HG03064 (cell line): ENCODE measurements at regions not wholly inside any gene's neighbourhood (a gene's known extent, or its start where the extent isn't known, plus 50 kb on each side); places are given as distances from the start of the nearest gene placed in this dataset.
"Not testable (repeated sequence)": the region's sequence is repeated elsewhere in the genome, so short reads cannot be mapped to it uniquely, and the experiment has no call there.

Experiments used
- ATAC-seq: cut with Tn5 transposase; IDR thresholded peaks from one replicate; pipeline ENCODE4 v1.9.1; 2021; ENCODE audit warnings: low read depth; ENCODE audit not compliant: unreplicated experiment

- not testable (repeated sequence) for ATAC-seq
Measured at GRCh38 chr4:128422296-128422695, 134.7 kb upstream of the PGRMC2 start.

GRCh38 chr4:128416921-128417320 lies 129.3 kb upstream of the PGRMC2 start:
- no peak for ATAC-seq

DNA sequence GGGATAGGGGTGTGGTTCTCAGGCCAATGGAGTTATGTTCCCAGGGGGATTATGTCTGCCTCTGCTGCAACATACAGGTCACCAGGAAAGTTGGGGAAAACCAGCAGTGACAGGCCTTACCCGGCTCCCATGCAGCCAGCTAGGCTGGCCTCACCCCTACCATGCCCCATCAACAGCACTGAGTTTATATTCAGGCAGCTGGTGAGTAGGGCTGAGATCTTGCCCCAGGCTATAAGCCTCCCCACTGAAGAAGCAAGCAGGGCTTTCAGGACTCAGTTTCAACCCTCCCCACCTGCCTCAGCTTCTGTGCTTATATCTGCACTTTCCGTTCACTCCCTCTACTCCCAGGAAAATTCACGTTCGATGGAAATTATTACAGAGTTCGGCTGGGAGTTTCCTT lies 122.4 kb upstream of the PGRMC2 start:
- ATAC-seq: no peak

DNA sequence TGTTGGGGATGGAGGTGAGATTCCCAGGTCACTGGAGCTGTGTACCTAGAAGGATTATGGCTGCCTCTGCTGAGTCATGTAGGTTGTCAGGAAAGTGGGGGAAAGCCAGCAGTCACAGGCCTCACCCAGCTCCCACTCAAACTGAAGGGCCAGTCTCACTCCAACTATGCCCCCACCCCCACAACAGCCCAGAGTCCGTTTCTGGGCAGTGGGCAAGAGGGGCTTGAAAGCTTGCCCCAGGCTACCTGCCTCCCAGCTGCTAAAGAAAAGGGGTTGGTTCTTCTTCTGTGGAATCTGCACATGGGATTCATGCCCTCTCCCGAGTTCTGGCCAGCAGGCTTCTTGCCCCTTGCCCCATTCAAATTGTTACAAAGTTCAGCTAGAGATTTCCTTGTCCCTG lies 116.0 kb upstream of the PGRMC2 start:
- ATAC-seq: no peak

DNA sequence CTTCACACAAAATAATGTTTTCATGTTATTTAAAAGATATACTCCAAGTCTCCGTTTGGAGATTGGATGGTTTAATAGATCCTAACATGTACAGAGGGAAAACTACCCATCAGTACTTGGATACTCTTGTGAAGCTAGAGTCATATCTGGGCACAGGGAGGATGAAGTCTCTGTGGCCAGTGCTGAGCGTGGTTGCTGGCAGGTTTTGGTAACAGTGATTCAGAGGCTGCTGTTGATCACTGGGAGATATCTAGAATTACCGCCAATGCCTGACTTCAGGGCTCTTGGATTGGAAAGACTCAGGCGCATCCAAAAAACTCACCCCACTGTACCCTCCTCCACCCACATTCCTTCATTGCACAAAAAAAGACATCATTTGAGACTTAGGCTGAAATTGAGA lies 107.2 kb upstream of the PGRMC2 start:
- ATAC-seq: no peak

DNA sequence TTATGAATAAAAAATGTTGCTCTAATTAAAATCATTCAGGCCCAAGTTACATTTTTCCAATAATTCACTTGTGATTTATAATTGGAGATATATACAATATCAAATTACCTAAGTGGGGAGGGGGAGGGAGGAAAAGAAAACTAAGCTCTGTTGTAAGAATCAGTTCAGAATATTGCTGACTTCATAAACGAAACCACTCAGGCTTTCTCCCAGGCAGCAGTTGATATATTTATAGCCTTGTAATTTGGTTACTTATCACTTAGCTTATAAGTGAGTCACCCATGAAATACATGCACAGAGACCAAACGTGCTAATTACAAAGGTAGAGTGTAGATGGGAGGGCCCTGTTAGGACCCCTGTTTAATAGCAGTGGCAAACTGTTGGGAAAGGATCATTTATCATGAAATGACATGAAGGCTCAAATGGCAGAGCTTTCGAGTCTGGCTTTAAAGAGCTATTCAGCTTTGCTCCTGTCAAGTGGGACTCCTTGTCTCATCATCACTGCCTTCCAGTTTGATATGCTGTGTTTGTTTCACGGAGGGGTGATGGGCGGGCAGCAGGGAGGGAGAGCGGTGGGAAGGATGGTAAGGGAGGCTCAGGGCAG lies 105.6 kb upstream of the PGRMC2 start:
- ATAC-seq: no peak

- no peak for ATAC-seq
Measured at GRCh38 chr4:128390475-128390996, 102.9 kb upstream of the PGRMC2 start.

- no peak for ATAC-seq
Measured at GRCh38 chr4:128388796-128389195, 101.2 kb upstream of the PGRMC2 start.

- ATAC-seq: no peak
Measured at GRCh38 chr4:128388352-128388630, 100.7 kb upstream of the PGRMC2 start.

DNA sequence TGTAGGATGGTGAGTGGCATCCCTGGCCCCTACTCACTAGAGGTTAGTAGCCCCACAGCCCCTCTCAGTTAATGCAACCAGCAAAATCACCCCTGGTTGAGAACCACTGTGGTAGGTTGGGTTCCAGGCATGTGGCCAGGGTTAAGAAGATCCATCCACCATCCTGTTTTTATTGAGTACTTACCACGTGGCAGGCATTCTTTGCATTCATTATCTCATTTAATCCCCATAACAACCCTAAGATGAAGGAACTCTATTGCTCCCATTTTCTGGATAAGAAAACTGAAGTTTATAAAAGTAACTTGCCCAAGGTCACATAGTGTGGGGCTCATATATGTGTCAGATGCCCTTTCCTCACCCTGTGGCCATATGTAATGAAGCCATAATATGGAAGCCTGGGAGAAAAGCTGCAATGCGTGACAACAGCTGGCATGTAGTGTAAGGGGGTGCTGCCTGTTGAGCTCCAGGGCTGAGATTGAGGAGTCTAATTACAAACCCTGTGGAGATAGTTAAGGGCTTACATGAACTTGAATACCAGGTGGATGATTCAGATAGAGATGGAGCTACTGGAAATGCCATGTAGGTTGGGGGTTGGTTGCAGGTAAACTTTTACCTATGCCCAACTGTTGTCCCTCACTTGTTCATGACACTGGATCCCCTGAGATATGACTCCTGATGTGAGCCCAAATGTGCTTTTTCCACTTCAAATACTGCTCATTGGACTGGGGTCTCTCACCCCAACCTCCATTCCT lies 100.2 kb upstream of the PGRMC2 start:
- ATAC-seq: no peak

GRCh38 chr4:128386761-128387599 lies 99.4 kb upstream of the PGRMC2 start:
- no peak for ATAC-seq

DNA sequence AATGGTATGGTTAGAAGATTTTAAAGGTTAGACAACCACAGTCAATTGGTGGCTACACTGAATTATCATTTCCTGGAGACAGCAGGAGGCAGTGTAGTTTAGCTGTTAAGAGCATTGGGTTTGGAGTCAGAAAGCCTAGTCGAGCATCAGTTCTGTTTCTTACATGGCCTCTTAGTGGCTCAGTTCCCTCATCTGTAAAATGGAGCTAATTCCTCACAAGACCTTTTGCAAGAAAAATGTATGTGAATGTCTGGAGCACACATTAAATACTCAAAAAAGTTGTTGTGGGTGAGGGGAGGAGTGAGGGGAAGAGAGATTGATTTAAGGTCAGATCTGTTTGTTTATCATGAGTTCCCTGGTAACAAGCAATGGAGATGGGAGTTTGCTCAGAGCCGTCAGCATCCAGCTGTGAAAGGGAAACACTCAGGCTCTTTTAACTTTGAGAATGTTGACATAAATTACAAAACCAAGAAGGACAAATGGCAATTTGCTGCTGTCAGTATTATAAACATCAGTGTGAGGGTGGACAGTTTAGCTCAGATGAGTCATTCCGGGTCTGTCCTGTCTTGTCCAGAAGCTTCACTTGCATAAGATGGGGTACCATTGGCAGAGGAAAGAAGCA lies 98.2 kb upstream of the PGRMC2 start:
- no peak for ATAC-seq

DNA sequence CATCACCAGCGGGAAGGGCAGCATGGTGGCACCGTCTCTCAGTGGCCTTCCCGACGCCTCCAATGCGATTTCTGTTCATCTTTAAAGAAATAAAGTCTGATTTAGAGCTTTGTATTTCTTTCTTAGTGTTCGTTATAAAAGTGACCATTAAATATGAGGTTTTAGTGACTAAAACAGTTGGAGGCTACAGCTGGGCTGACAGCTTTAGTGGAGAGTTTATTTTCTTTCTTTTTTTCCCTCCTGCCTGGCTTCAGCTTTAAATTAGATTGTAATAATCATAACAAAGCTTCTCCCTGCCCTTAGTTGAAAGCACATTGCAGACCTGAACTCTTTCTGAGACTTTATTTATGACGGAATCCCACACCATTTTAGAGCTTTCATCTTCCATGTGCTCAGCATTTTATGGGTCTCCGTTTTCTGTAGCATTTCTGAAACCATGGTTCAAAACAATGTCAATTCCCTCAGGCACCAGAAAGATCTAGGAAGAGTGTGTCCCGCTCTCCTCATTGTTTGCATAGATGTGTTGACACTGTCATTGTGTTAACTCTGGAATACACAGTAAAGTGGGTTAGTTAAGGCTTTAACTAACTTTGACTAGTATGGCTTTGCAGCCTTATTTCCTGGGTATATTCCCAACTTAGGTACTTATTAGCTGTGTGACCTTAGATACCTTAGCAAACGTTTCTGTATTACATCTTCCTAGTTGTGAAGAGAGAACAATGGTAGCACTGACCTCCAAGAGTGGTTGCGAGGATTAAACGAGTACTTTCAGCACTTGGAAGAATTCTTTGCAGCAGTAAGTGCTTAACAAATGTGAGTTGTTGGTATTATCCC lies 97.4 kb upstream of the PGRMC2 start:
- no peak for ATAC-seq

GRCh38 chr4:128384091-128384520 lies 96.5 kb upstream of the PGRMC2 start:
- no peak for ATAC-seq

DNA sequence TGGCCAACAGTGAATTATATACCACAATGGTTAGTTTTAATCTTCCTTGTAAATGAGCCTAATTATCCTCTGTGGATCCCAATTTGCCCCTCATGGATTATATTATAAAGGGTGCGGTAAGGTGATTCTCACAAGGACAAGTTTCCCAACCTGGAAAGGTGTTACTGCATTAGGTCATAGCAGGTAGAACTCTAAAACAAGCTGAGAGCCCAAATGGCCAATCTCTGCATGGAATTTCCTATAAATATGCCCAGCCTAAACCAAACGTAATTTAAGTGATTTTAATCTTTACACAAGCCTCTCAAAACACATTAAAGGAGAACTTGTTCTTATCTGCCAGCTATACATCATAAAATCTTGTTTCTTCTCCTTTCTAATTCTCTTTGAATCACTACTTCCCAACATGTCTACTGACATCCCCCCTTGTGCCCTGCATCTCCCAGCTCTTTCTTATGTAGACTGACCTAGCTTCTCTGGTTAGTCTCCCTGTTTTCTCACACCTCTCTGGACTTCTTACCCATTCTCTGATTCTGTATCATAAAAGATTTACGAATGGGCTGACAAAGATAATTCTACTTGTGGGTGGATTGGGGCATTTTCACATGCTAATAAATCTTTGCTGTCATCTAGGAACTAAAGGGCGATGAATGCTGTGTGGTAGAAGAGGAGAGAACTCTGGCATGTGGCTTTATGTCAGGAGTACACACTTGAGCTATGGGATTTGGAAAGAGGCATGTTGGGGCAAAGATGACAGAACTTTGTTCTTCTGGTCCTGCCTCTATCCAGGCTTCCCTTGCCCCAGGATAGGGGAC lies 94.3 kb upstream of the PGRMC2 start:
- ATAC-seq: no peak

GRCh38 chr4:128380306-128380705 lies 92.7 kb upstream of the PGRMC2 start:
- ATAC-seq: no peak

DNA sequence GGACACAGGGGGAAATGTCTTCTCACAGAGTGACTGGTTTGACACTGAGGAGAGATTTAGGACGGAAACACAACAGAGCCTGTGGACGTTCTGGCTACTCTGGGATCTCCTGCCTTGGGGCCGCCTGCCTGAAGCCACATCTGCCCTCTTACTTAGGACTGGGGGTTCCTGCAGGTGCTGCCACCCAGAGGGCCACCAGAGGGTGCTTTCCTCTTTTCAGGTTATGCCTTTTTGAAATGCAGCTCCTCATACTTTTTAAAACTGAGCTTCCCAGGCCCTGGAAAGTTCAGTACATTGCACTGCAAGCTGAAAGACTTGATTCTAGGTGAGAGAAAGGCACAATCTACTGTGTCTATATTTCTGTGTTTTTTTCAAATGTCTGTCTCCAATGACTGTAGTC lies 92.2 kb upstream of the PGRMC2 start:
- no peak for ATAC-seq

GRCh38 chr4:128378668-128379067 lies 91.1 kb upstream of the PGRMC2 start:
- no peak for ATAC-seq

- ATAC-seq: no peak
Measured at GRCh38 chr4:128376958-128377357, 89.3 kb upstream of the PGRMC2 start.
